Neural cell (in vitro differentiated cells): ENCODE measurements at regions not wholly inside any gene's neighbourhood (a gene's known extent, or its start where the extent isn't known, plus 50 kb on each side); places are given as distances from the start of the nearest gene placed in this dataset.

Experiments
- H2AFZ ChIP-seq: fragments of 200-600, 300-800 bp; sonication (generic), shearing (Covaris generic); 2 replicates; pipeline ENCODE4 v1.6.0; 2014; ENCODE audit warnings: low read depth, mild to moderate bottlenecking, antibody characterized with exemption, low read length, moderate library complexity
- H3F3A ChIP-seq: fragments of 200-600 bp; shearing (Covaris generic); 2 replicates; pipeline ENCODE4 v1.6.1; 2016; ENCODE audit warnings: mild to moderate bottlenecking, moderate library complexity, mixed read lengths, antibody characterized with exemption, low read length; ENCODE audit not compliant: insufficient read depth, poor library complexity, severe bottlenecking
- H3K27ac ChIP-seq: fragments of 200-600, 300-800 bp; sonication (generic), shearing (Covaris generic); 2 replicates; pipeline ENCODE4 v1.5.1; 2014; ENCODE audit warnings: mild to moderate bottlenecking, low read length, moderate library complexity
- H3K27me3 ChIP-seq: fragments of 300-800, 200-600 bp; sonication (generic), shearing (Covaris generic); 2 replicates; pipeline ENCODE4 v1.6.0; 2014; ENCODE audit warnings: mild to moderate bottlenecking, low read depth, low read length, moderate library complexity; ENCODE audit not compliant: insufficient read depth
- H3K36me3 ChIP-seq: fragments of 300-800, 200-600 bp; sonication (generic), shearing (Covaris generic); 2 replicates; pipeline ENCODE4 v1.5.1; 2014; ENCODE audit warnings: mild to moderate bottlenecking, antibody characterized with exemption, low read length, moderate library complexity; ENCODE audit not compliant: insufficient read depth
- H3K4me2 ChIP-seq: fragments of 300-800, 200-600 bp; sonication (generic), shearing (Covaris generic); 2 replicates; pipeline ENCODE4 v1.6.0; 2014; ENCODE audit warnings: mild to moderate bottlenecking, low read length
- H3K4me3 ChIP-seq: fragments of 300-800, 200-600 bp; sonication (generic), shearing (Covaris generic); 2 replicates; pipeline ENCODE4 v1.5.1; 2014; ENCODE audit warnings: mild to moderate bottlenecking, low read length, moderate library complexity
- H3K79me2 ChIP-seq: fragments of 200-600 bp; shearing (Covaris generic); replicated peaks from 2 replicates; pipeline ENCODE4 v1.6.0; 2014; ENCODE audit warnings: mild to moderate bottlenecking, low read length, moderate library complexity; ENCODE audit not compliant: insufficient read depth
- H3K9ac ChIP-seq: fragments of 300-800, 200-600 bp; sonication (generic), shearing (Covaris generic); 2 replicates; pipeline ENCODE4 v1.6.1; 2016; ENCODE audit warnings: mild to moderate bottlenecking, low read length, mixed read lengths
- H3K9me2 ChIP-seq: fragments of 200-600 bp; shearing (Covaris generic); 2 replicates; pipeline ENCODE4 v1.6.1; 2016; ENCODE audit warnings: mild to moderate bottlenecking, low read length, mixed read lengths; ENCODE audit not compliant: insufficient read depth
- H3K9me3 ChIP-seq: fragments of 200-600, 300-800 bp; sonication (generic), shearing (Covaris generic); 2 replicates; pipeline ENCODE4 v1.6.1; 2016; ENCODE audit warnings: mild to moderate bottlenecking, mixed run types, low read length, moderate library complexity, mixed read lengths
- H4K20me1 ChIP-seq: fragments of 200-600 bp; shearing (Covaris generic); 2 replicates; pipeline ENCODE4 v1.6.1; 2016; ENCODE audit warnings: mild to moderate bottlenecking, mixed run types; ENCODE audit not compliant: insufficient read depth
- EP300 ChIP-seq: fragments of 450-650 bp; conservative IDR thresholded peaks from 2 replicates; pipeline ENCODE4 v1.6.1; 2014; ENCODE audit warnings: antibody characterized with exemption, mild to moderate bottlenecking, moderate library complexity; ENCODE audit not compliant: poor library complexity, severe bottlenecking
- EZH2 ChIP-seq: fragments of 200-600, 300-800 bp; shearing (Covaris generic), sonication (generic); IDR thresholded peaks from 2 replicates; pipeline ENCODE4 v1.6.1; 2014; ENCODE audit warnings: antibody characterized with exemption, low read length, borderline replicate concordance, mild to moderate bottlenecking; ENCODE audit not compliant: insufficient read depth, poor library complexity, severe bottlenecking
- MXI1 ChIP-seq: fragments of 450-650 bp; conservative IDR thresholded peaks from 2 replicates; pipeline ENCODE4 v1.6.1; 2014; ENCODE audit warnings: antibody characterized with exemption, mild to moderate bottlenecking; ENCODE audit not compliant: poor library complexity, severe bottlenecking
- POLR2AphosphoS5 ChIP-seq: IDR thresholded peaks from 2 replicates; pipeline ENCODE4 v1.6.1; 2012
- RAD21 ChIP-seq: fragments of 450-650 bp; conservative IDR thresholded peaks from 2 replicates; pipeline ENCODE4 v1.6.1; 2014; ENCODE audit warnings: antibody characterized with exemption, mild to moderate bottlenecking, moderate library complexity
- SMC3 ChIP-seq: fragments of 450-650 bp; conservative IDR thresholded peaks from 2 replicates; pipeline ENCODE4 v1.6.1; 2014; ENCODE audit warnings: antibody characterized with exemption, mild to moderate bottlenecking, moderate library complexity; ENCODE audit not compliant: poor library complexity
- TAF1 ChIP-seq: IDR thresholded peaks from 2 replicates; pipeline ENCODE4 v1.6.1; 2012; ENCODE audit warnings: low read depth
- TF ChIP-seq, protein P1 (sequence below): fragments of 450-650 bp; IDR thresholded peaks from 2 replicates; pipeline ENCODE4 v1.5.1; 2014; ENCODE audit warnings: antibody characterized with exemption, mild to moderate bottlenecking, moderate library complexity; ENCODE audit not compliant: poor library complexity, severe bottlenecking
- TF ChIP-seq, protein P2 (sequence below): IDR thresholded peaks from 2 replicates; pipeline ENCODE4 v1.6.1; 2012; ENCODE audit warnings: borderline replicate concordance

DNA sequence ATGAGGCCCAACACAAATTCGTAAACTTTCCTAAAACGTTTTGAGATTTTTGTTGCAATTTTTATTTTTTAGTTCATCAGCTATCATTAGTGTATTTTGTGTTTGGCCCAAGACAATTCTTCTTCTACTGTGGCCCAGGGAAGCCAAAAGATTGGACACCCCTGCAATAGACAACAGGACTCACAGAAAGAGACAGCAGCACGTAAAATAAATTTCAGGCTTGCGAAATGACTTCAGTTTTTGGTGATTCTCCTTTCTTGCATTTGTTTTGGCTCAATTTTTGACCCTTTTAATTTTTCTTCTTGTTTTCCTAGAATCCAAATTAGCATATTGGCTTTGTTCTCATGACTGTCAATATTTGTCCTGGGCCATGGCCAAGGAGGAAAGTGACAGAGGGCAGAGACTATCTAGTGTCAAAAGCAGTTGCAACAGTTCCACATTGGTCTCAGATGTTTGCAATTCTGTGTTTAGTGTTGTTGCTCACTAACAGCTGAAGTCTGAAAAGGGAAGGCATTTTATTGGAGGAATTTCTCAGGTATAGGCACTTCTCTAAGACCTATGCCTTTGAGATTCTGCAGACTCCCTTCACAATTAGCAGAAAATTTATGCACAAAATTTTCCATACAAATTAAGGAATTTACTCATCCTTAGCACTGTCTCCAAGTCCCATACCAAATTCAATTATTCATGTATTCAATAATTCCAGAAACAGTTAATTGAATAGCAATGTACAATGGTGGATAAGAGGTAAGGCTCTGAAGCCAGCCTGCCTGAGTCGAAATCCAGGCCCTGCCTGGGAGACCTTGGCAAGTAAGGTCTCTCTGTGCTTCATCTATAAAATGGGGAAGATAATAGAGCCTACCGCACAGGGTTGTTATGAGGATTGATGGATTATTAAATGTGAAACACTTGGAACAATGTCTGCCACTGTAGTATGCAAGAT is 160.9 kb upstream of the IVNS1ABP start:
- no peak overlapping the region for H3K4me2 ChIP-seq
- H3K27me3 ChIP-seq, result no peaks in the 10 kb centered on the region
- H2AFZ ChIP-seq, result no peak overlapping the region
- no peak overlapping the region for H3K27ac ChIP-seq
- no peaks in the 10 kb centered on the region for H3K9me3 ChIP-seq
- H3K9ac ChIP-seq, result no peak overlapping the region
- H3F3A ChIP-seq, result no peaks in the 10 kb centered on the region
- no peaks in the 10 kb centered on the region for H3K36me3 ChIP-seq
- no peaks in the 10 kb centered on the region for H4K20me1 ChIP-seq
- TF ChIP-seq, protein P1, sequence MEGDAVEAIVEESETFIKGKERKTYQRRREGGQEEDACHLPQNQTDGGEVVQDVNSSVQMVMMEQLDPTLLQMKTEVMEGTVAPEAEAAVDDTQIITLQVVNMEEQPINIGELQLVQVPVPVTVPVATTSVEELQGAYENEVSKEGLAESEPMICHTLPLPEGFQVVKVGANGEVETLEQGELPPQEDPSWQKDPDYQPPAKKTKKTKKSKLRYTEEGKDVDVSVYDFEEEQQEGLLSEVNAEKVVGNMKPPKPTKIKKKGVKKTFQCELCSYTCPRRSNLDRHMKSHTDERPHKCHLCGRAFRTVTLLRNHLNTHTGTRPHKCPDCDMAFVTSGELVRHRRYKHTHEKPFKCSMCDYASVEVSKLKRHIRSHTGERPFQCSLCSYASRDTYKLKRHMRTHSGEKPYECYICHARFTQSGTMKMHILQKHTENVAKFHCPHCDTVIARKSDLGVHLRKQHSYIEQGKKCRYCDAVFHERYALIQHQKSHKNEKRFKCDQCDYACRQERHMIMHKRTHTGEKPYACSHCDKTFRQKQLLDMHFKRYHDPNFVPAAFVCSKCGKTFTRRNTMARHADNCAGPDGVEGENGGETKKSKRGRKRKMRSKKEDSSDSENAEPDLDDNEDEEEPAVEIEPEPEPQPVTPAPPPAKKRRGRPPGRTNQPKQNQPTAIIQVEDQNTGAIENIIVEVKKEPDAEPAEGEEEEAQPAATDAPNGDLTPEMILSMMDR, result no peak
- TF ChIP-seq MXI1 (no peak), POLR2AphosphoS5 (no peak), EZH2 (no peak), SMC3 (no peak), TAF1 (no peak), RAD21 (no peak), EP300 (no peak)
- TF ChIP-seq, protein P2, sequence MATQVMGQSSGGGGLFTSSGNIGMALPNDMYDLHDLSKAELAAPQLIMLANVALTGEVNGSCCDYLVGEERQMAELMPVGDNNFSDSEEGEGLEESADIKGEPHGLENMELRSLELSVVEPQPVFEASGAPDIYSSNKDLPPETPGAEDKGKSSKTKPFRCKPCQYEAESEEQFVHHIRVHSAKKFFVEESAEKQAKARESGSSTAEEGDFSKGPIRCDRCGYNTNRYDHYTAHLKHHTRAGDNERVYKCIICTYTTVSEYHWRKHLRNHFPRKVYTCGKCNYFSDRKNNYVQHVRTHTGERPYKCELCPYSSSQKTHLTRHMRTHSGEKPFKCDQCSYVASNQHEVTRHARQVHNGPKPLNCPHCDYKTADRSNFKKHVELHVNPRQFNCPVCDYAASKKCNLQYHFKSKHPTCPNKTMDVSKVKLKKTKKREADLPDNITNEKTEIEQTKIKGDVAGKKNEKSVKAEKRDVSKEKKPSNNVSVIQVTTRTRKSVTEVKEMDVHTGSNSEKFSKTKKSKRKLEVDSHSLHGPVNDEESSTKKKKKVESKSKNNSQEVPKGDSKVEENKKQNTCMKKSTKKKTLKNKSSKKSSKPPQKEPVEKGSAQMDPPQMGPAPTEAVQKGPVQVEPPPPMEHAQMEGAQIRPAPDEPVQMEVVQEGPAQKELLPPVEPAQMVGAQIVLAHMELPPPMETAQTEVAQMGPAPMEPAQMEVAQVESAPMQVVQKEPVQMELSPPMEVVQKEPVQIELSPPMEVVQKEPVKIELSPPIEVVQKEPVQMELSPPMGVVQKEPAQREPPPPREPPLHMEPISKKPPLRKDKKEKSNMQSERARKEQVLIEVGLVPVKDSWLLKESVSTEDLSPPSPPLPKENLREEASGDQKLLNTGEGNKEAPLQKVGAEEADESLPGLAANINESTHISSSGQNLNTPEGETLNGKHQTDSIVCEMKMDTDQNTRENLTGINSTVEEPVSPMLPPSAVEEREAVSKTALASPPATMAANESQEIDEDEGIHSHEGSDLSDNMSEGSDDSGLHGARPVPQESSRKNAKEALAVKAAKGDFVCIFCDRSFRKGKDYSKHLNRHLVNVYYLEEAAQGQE, result no peak
- no peak overlapping the region for H3K4me3 ChIP-seq
- no peaks in the 10 kb centered on the region for H3K9me2 ChIP-seq
- no peaks in the 10 kb centered on the region for H3K79me2 ChIP-seq

DNA sequence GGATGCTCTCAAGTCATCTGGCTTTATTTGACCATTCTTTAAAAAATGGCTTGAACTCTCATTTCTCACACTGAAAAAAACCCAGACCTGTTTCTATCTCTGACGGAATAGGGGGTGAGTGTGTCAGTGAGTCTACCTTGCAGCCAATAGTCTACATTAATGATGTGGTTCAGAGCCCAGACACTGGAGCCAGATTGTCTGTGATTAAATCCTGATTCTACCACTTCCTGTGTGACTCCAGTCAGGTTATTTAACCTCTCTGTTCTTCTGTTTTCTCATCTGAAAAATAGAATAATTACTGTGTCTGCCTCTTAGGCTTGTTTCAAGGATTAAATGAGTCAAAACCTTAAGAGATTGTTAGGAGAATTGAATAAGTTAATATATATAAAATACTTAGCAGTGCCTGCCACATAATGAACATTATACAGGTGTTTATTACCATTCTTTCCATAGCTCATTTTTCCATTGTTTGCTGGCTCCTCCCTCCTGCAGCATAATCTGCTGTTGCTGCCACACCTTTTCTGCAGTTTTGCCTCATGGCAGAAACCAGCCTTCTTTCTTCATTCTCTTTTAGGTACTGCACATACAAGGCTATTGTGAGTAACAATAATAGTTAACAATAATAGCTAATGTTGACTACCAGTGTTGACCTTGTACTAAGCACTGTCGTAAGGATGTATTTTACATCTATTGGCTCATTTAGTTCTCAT is 157.6 kb upstream of the IVNS1ABP start:
- no peaks in the 10 kb centered on the region for H3K79me2 ChIP-seq
- no peak overlapping the region for H3K4me2 ChIP-seq
- no peak overlapping the region for H3K9ac ChIP-seq
- no peaks in the 10 kb centered on the region for H3K9me2 ChIP-seq
- no peaks in the 10 kb centered on the region for H3K9me3 ChIP-seq
- H3F3A ChIP-seq, result no peaks in the 10 kb centered on the region
- no peaks in the 10 kb centered on the region for H3K27me3 ChIP-seq
- H4K20me1 ChIP-seq, result no peaks in the 10 kb centered on the region
- no peak overlapping the region for H2AFZ ChIP-seq
- no peak overlapping the region for H3K27ac ChIP-seq
- no peaks in the 10 kb centered on the region for H3K36me3 ChIP-seq
- TF ChIP-seq RAD21 (no peak), POLR2AphosphoS5 (no peak), MXI1 (no peak), SMC3 (no peak), TAF1 (no peak), EZH2 (no peak), EP300 (no peak)
- TF ChIP-seq, protein P2, result no peak
- H3K4me3 ChIP-seq, result no peak overlapping the region
